Sigmoid colon (tissue), 4 donors: ENCODE measurements at regions not wholly inside any gene's neighbourhood (a gene's known extent, or its start where the extent isn't known, plus 50 kb on each side); places are given as distances from the start of the nearest gene placed in this dataset.

Experiments used
- CTCF ChIP-seq, 4 experiments: fragments of 450-650 bp in 3 of 4; fragments of 200-600 bp in 1 of 4; IDR thresholded peaks; one replicate each; pipeline ENCODE4 v1.5.1; 2016 to 2019; ENCODE audit warnings: antibody characterized with exemption in 4 of 4, mild to moderate bottlenecking in 3 of 4, moderate library complexity in 2 of 4
- EP300 ChIP-seq, 4 donors: sonication (generic); formaldehyde crosslinking; IDR thresholded peaks; one replicate each; pipeline ENCODE4 v1.6.1; 2017; ENCODE audit warnings: antibody characterized with exemption in 4 of 4
- POLR2A ChIP-seq, 2 donors: fragments of 450-650 bp; IDR thresholded peaks; one replicate each; pipeline ENCODE4 v1.6.1; 2016; ENCODE audit warnings: antibody characterized with exemption in 2 of 2, mild to moderate bottlenecking in 2 of 2, moderate library complexity in 2 of 2
- POLR2AphosphoS5 ChIP-seq, 4 donors: sonication (generic); formaldehyde crosslinking; IDR thresholded peaks; one replicate each; pipeline ENCODE4 v1.6.1; 2017; ENCODE audit warnings: antibody characterized with exemption in 4 of 4

DNA sequence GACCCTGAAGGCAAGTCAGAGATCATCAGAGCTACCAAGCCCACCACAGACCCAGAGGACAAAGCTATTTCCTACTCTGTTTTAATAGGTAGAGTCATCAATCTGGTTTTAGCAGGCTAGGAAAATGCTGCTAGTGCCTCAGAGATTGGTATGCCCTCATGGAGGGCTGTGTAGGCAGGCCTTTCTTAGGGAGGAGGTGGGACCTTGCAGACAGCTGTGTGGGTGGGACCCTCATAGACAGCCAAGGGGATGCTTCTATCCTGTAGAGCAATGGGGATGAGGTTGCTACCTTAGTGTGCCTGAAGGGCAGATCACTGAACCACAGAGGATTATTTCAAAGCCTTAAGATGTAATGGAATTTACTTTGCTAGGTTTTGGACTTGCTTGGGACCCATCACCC, 534.9 kb upstream of the KLF12 start:
- TF ChIP-seq POLR2A (IDR thresholded peaks at IDR 0.05) (no peak), CTCF (IDR thresholded peaks at IDR 0.05) (no peak), POLR2AphosphoS5 (IDR thresholded peaks at IDR 0.05) (no peak), EP300 (IDR thresholded peaks at IDR 0.05) (no peak)
